ENCODE measurements at regions not wholly inside any gene's neighbourhood (a gene's known extent, or its start where the extent isn't known, plus 50 kb on each side); places are given as distances from the start of the nearest gene placed in this dataset.
"Not testable (repeated sequence)": the region's sequence is repeated elsewhere in the genome, so short reads cannot be mapped to it uniquely, and the experiment has no call there.

DNA sequence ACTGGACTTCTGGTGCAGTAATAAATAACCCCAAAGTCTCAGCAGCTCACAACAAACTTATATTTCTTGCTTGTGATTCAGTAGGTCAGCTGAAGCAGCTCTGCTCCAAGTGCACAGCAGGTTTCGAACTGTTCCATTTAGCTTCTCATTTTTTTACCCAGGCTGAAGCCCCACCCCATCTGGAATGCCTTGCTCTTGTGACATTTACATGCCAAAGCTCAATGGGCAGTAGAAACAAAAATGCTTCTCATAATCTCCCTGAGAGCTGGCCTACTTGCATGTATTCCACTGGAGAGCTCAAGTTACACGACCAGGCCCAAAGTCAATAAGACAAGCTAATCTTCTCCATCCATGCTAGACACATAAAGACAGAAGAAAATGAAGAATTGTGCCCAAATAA is 165.2 kb downstream of the HAO1 start:
- TF ChIP-seq POLR2A (IDR thresholded peaks at IDR 0.05; ENCODE audit: low read depth, low read length), result no peak
- DNase-seq (ENCODE audit: insufficient read length, low spot score) (no peak), FAIRE-seq (no peak)

DNA sequence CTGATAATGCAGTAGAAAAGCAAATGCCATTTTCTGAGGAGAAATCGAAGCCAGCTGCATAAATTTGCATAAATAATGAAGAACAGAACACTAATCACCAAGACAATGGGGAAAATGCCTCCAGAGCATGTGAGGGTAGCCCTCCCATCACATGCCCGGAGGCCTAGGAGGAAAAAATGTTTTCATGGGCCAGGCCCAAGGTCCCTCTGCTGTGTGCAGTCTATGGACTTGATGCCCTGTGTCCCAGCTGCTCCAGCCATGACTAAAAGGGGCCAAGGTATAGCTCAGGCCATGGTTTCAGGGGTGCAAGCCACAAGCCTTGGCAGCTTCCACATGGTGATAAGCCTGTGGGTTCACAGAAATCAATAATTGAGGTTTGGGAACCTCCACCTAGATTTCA is 164.1 kb downstream of the HAO1 start:
- no peak for DNase-seq (ENCODE audit: insufficient read length, low spot score)
- FAIRE-seq, result no peak
- TF ChIP-seq POLR2A (IDR thresholded peaks at IDR 0.05; ENCODE audit: low read depth, low read length), result no peak

DNA sequence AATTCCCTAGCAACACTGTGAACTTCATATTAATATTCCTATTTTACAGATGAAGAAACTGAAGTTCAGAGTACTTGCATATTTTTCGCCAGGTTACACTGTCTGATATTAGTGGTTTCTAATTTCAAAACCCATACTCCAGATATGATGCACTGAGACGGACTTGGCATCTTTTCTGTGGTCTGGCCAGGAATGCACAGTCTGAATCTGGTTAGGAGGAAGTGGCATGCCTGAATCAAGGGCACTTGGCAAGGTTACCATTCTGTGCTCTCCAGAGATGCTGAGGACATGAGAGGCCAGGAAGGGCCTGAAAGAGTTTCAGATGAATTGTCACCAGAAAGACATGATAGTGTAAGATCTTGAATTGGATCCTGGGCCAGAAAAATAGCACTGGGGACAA is 150.1 kb downstream of the HAO1 start:
- no peak for TF ChIP-seq POLR2A (IDR thresholded peaks at IDR 0.05; ENCODE audit: low read depth, low read length)
- DNase-seq (ENCODE audit: insufficient read length, low spot score) (peak; percentile 6), FAIRE-seq (peak; percentile 74)

DNA sequence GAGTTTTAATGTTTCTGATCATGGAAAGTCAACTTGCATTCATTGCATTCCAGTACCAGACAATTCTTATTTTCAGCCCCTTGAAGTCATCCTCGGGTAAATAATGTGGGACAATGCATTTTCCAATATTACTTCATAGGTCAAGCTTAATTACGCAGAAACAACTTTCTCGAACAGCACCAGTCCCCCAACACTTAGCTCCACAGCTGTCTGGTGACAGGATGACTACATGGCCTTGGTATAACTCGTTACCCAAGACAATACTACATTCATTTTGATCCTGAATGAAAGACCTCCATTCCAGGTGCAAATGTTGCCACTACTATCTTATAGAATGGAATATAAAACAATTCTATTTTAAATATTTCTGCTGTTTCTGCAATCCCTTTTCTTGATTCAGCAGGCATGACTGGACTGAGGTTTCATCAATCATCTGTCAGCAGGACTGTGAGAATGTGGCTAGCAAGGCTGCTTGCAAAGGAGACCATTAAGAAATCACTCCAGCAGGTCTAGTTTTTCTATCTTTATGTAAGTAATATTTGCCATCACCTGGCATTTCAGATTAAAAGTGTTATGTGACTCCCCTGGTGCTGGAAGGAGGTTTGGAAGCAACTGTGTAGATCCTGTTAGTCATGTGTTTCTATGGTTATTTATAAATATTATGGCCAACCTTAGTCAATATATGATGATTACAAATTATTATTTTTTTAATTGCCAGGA is 147.9 kb downstream of the HAO1 start:
- FAIRE-seq (no peak), DNase-seq (ENCODE audit: insufficient read length, low spot score) (no peak)
- no peak for TF ChIP-seq POLR2A (IDR thresholded peaks at IDR 0.05; ENCODE audit: low read depth, low read length)

DNA sequence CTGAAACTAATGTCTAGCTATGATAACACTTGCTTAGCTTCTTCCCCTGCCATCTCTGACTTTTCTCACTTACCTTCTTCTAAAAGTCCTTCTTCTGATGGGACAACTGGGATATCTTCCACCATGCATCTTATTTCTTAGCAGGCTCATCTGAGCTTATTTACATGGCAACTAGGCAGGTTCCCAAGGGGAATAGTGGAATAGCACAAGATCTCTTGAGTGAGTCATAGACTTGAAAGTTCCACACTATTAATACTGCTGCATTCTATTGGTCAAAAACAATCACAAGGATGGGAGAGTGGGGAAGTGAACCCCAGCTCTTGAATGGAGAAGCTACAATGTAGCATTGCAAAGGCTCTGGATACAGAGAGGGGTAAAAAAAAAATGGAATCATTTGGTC is 142.1 kb downstream of the HAO1 start:
- DNase-seq (ENCODE audit: insufficient read length, low spot score) (no peak), FAIRE-seq (no peak)
- no peak for TF ChIP-seq POLR2A (IDR thresholded peaks at IDR 0.05; ENCODE audit: low read depth, low read length)

DNA sequence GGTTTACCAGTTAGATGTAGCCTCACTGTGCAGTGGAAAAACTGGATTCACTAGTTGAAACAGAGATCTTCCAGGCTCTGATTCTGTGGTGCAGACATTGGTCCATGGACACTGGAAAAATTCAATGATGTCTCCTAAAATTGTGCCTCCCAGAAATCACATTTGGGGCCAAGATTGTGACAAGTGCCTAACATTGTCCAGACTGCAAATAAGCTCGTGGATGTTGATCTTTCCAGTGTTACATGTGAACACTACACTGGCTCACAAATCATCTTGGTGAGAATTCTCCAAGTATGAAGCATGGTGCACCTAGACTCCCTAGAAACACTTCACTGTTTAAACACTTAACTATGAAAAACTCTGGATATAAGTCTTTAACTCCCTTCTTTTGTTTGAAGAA is 140.4 kb downstream of the HAO1 start:
- DNase-seq (ENCODE audit: insufficient read length, low spot score) (no peak), FAIRE-seq (no peak)
- TF ChIP-seq POLR2A (IDR thresholded peaks at IDR 0.05; ENCODE audit: low read depth, low read length), result no peak

DNA sequence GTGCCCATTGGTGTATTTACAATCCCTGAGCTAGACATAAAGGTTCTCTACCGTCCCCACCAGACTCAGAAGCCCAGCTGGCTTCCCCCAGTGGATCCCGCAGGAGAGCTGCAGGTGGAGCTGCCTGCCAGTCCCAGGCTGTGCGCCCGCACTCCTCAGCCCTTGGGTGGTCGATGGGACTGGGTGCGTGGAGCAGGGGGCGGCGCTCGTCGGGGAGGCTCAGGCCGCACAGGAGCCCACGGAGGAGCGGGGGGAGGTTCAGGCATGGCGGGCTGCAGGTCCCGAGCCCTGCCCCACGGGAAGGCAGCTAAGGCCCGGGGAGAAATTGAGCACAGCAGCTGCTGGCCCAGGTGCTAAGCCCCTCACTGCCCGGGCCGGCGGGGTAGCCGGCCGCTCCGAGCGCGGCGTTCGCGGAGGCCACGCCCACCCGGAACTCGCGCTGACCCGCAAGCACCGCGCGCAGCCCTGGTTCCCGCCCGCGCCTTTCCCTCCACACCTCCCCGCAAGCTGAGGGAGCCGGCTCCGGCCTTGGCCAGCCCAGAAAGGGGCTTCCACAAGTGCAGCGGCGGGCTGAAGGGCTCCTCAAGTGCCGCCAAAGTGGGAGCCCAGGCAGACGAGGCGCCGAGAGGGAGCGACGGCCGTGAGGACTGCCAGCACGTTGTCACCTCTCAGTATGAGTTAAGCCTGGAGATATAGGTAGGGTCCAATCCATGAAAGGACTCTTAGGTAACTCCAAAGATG is 136.7 kb downstream of the HAO1 start:
- FAIRE-seq; DNase-seq (ENCODE audit: insufficient read length, low spot score): not testable (repeated sequence)

DNA sequence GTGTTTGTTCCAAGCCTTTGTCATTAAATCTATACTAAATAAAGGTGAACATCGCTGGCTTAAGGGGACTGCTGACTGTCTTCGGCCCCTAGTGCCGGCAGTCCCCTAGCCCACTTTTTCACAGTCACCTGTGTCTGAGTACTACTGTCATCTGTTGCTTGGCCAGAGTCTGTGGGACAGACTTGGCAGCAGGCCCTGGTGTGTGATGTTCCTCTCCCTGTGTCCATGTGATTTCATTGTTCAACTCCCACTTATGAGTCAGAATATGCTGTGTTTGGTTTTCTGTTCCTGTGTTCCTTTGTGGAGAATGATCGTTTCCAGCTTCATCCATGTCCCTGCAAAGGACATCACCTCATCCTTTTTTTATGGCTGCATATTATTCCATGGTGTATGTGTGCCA is 133.4 kb downstream of the HAO1 start:
- TF ChIP-seq POLR2A (IDR thresholded peaks at IDR 0.05; ENCODE audit: low read depth, low read length), result no peak
- FAIRE-seq (no peak), DNase-seq (ENCODE audit: insufficient read length, low spot score) (no peak)

DNA sequence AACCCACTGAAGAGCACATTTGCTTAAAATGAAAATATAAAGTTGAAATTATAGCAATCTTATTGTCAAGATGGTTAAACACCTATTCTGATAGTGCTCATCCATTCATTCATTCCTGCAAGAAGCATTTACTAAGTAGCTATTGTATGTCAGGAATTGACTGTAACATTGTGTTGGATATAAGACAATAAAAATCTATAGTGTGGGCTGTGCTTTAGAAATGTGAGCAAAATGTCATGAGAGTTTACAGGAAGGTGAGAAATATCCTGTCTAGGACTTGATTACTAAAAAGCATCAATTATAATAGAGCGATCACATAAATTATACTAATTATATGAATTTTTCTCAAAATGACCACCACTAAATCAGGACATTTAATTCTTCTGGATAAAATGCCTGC is 123.0 kb downstream of the HAO1 start:
- no peak for TF ChIP-seq POLR2A (IDR thresholded peaks at IDR 0.05; ENCODE audit: low read depth, low read length)
- FAIRE-seq (no peak), DNase-seq (ENCODE audit: insufficient read length, low spot score) (no peak)

DNA sequence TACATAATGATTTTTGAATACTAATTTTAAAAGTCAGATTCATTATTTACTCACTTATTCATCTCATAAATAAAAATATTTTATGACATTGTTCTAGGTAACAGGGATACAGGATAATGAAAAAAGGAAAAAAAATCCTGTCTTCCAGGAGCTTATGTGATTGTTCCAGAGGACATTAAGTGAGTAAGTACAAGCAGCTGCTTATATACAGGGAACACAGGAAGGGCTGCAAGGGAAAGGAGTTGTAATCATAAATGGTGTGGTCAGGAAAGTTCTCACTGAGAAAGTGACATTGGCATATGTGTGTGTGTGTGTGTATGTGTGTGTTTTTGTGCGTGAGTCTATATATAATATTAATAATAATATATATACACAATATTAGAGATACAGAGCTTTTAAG is 121.8 kb downstream of the HAO1 start:
- no peak for TF ChIP-seq POLR2A (IDR thresholded peaks at IDR 0.05; ENCODE audit: low read depth, low read length)
- DNase-seq (ENCODE audit: insufficient read length, low spot score) (no peak), FAIRE-seq (no peak)

DNA sequence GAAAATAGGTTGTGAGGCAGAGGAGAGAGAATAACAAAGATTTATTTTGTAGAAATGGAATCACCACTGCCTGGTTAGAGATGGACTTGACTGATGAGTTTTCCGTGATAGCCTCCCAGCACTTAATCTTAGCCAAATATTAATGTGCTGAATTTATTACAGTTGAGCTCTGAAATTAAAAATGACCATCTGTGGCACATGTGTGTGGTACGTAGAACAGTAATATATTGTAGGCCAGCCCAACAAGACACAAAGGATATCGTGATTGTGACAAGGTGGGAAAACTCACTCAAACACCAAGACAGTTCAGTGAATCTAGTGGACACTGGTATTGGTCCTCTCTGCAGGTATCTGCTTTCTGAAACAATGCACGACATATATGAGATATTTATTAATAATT is 119.4 kb downstream of the HAO1 start:
- no peak for DNase-seq (ENCODE audit: insufficient read length, low spot score)
- no peak for TF ChIP-seq POLR2A (IDR thresholded peaks at IDR 0.05; ENCODE audit: low read depth, low read length)
- no peak for FAIRE-seq

DNA sequence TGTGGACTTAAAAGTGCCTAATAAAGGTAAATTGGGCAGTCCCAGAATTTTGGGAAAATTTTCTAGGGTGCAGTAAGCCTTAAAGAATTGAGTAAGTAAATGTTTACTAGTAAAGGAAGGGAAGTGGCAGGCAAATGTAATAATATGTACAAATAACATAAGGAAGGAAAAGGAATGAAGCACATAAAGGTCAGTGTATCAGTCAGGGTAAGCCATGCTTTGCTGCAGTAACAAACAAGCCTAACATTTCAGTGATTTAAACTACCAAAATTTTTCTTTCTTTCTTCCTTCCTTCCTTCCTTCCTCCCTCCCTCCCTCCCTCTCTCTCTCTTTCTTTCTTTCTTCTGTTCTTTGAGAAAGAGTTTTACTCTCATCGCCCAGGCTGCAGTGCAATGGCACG is 117.5 kb downstream of the HAO1 start:
- FAIRE-seq, result no peak

DNA sequence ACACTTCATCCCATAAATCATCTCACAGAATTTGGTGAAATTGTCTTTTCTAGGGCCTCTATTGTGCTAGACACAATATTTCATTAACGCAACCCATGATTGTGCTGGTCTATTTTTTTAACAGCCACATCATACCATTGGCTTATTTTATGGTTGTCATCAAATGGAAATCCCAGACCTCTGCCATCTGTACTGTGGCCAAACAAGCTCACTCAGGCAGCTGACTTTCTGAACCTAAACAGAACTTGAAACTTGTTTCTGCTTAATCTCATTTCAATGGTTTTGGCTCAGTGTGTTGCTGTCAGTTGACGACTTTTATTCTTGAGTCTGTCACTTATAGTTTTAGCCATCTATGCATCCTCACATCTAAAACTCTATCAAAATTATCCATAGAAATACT is 111.8 kb downstream of the HAO1 start:
- FAIRE-seq, result no peak
- TF ChIP-seq POLR2A (IDR thresholded peaks at IDR 0.05; ENCODE audit: low read depth, low read length), result no peak
- no peak for DNase-seq (ENCODE audit: insufficient read length, low spot score)

More for the DNA sequence above, 117.5 kb downstream of the HAO1 start:
- no peak for DNase-seq (ENCODE audit: insufficient read length, low spot score)
- TF ChIP-seq POLR2A (IDR thresholded peaks at IDR 0.05; ENCODE audit: low read depth, low read length), result no peak

DNA sequence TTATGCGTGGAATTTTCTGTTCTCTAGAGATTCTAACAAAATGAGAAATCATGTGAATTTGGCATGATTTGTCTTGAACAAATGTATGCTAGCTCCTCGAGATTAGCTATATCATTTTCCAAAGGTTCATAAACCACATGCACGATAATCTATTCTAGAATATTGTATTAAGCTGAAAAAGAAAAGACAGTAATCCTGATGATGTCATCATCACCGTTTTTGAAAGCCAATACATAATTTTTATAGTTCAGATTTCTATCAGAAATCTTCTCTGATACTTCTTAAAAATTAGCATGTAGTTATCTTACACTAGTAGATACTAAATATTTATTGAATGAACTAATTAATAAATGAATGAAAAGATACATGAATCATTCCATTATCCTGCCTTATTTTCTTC is 111.2 kb downstream of the HAO1 start:
- no peak for TF ChIP-seq POLR2A (IDR thresholded peaks at IDR 0.05; ENCODE audit: low read depth, low read length)
- FAIRE-seq, result no peak

DNA sequence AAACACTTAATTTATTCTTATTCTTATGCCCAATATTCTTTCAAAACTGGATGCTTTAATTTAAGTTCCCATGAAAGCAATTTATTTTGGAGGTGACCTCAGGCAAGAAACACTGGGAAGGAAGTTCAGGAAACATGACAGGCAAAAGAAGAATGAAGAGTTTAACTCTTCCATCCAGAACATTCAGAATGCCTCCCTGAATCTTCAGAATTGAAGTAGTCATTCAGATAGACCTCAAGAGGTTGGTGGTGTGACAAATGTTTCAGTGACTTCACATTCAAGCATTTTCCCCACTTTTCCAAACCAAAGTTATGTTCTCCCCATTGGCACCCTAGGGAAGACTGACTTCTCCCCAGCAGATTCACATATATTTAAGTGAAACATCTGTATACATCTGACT is 110.5 kb downstream of the HAO1 start:
- no peak for TF ChIP-seq POLR2A (IDR thresholded peaks at IDR 0.05; ENCODE audit: low read depth, low read length)
- FAIRE-seq (no peak), DNase-seq (ENCODE audit: insufficient read length, low spot score) (no peak)

More for the DNA sequence above, 111.2 kb downstream of the HAO1 start:
- no peak for DNase-seq (ENCODE audit: insufficient read length, low spot score)
